Testis (tissue), 2 donors: ENCODE measurements at regions not wholly inside any gene's neighbourhood (a gene's known extent, or its start where the extent isn't known, plus 50 kb on each side); places are given as distances from the start of the nearest gene placed in this dataset.

ENCODE experiments used
- CTCF ChIP-seq, 3 experiments: fragments of 450-650 bp in 2 of 3; fragments of 200-600 bp in 1 of 3; sonication (generic) in 1 of 3; IDR thresholded peaks; one replicate each; pipeline ENCODE4 v1.5.1; 2016 to 2019; ENCODE audit warnings: antibody characterized with exemption in 3 of 3, mild to moderate bottlenecking in 2 of 3, moderate library complexity in 1 of 3
- POLR2A ChIP-seq: fragments of 450-650 bp; IDR thresholded peaks from one replicate; pipeline ENCODE4 v1.6.1; 2017; ENCODE audit warnings: antibody characterized with exemption, mild to moderate bottlenecking, moderate library complexity

DNA sequence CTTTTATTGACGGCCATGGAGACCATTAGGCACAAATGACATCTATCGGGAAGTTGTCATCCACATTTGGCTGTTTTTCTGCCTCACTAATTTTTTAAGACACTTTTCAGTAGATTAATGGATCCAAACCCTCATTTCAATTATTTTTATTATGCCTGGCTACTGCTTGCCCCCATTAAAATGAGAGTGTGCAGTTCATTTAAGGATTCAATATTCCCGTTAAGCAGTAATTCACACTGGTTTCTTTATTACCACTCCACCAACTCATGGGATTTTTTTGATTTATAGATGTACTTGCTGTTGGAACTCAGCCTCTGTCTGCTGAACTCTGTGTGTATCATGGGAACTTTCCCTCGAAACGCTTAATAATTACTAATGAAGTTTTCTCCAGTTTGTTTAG, 291.8 kb upstream of the PRKX start:
- no peak for TF ChIP-seq CTCF (IDR thresholded peaks at IDR 0.05)
- TF ChIP-seq POLR2A = no peak
